ENCODE measurements at regions not wholly inside any gene's neighbourhood (a gene's known extent, or its start where the extent isn't known, plus 50 kb on each side); places are given as distances from the start of the nearest gene placed in this dataset.

GRCh38 chr14:53581504-53581903 is 375.1 kb downstream of the BMP4 start:
- no peak overlapping the region for H3K9ac ChIP-seq (replicated peaks in 1 of 4; ENCODE audit: extremely low read depth in 1 of 4, low read depth in 3 of 4, low read length in 3 of 4)
- H4K20me1 ChIP-seq (replicated peaks in 1 of 2; ENCODE audit: control insufficient read depth in 1 of 2, insufficient read depth in 2 of 2, low read length in 2 of 2), result no peaks in the 10 kb centered on the region
- TF ChIP-seq USF2 (IDR thresholded peaks at IDR 0.05; ENCODE audit: low read length), result no peak
- TF ChIP-seq TEAD4 (IDR thresholded peaks at IDR 0.05; ENCODE audit: low read depth, low read length), result peak; percentile 55; the same call in 1 of the 2 replicates
- no peak overlapping the region; the same call in 1 of the 2 replicates for H2BK12ac ChIP-seq (ENCODE audit: low read depth, low read length)
- no peak overlapping the region for H3K18ac ChIP-seq (ENCODE audit: extremely low read depth, low read length)
- H2AK5ac ChIP-seq (ENCODE audit: low read depth, low read length), result no peak overlapping the region
- WGBS, 2 experiments (ENCODE audit: extremely low coverage in 1 of 2, insufficient coverage in 1 of 2, insufficient read length in 1 of 2, insufficient replicate concordance in 2 of 2, low coverage in 1 of 2, low lambda C conversion rate in 2 of 2, missing lambda C conversion rate in 1 of 2), result 86% methylated on average over 1 of the region's 1 CpG; no CpG with 5 or more reads in 1 of the 2 experiments
- no peak overlapping the region for H3K23ac ChIP-seq (ENCODE audit: insufficient read length)
- no peak overlapping the region for H2BK120ac ChIP-seq (replicated peaks; ENCODE audit: low read depth, low read length)
- H3K9me3 ChIP-seq (ENCODE audit: insufficient read depth in 2 of 2, low read depth in 1 of 2, low read length in 1 of 2), result peaks cover 0 to 6% of the 10 kb centered on the region in 2 experiments; a peak in 2 of 4 replicates
- no peak overlapping the region; a peak in 1 of 4 replicates for H3K4me2 ChIP-seq (ENCODE audit: insufficient read depth in 1 of 2, low read depth in 2 of 2, low read length in 2 of 2)
- POLR2A ChIA-PET (ENCODE audit: partially characterized antibody), result no interaction called here
- no peak overlapping the region for H2BK15ac ChIP-seq (ENCODE audit: low read length)
- no peak overlapping the region for H2BK5ac ChIP-seq (ENCODE audit: low read depth, low read length)
- no peak overlapping the region for H4K8ac ChIP-seq (ENCODE audit: extremely low read depth, insufficient read depth, low read length)
- H3K4me1 ChIP-seq (replicated peaks in 1 of 4; ENCODE audit: control insufficient read depth in 3 of 4, insufficient read depth in 4 of 4, low read length in 3 of 4), result no peaks in the 10 kb centered on the region; a peak in 2 of 7 replicates
- no peaks in the 10 kb centered on the region for H3K27me3 ChIP-seq (replicated peaks in 1 of 4; ENCODE audit: control insufficient read depth in 3 of 4, extremely low read depth in 1 of 4, insufficient read depth in 3 of 4, low read length in 3 of 4)
- no peak overlapping the region for H2AFZ ChIP-seq (ENCODE audit: low read length)
- no peak overlapping the region for H3K27ac ChIP-seq (ENCODE audit: low read depth, low read length)
- no peak overlapping the region for H3K4me3 ChIP-seq (ENCODE audit: extremely low read depth in 1 of 4, insufficient read depth in 2 of 4, low read depth in 3 of 4, low read length in 4 of 4)
- no peak overlapping the region for H2BK20ac ChIP-seq (ENCODE audit: low read length)
- DNase-seq (ENCODE audit: low read depth in 1 of 2, low spot score in 2 of 2) (no peak), FAIRE-seq (peak; percentile 78)
- no peak overlapping the region for H3K4ac ChIP-seq (replicated peaks; ENCODE audit: insufficient read length, low read depth, low read length)
- no peaks in the 10 kb centered on the region for H3K79me1 ChIP-seq (ENCODE audit: low read depth, low read length)
- H3K56ac ChIP-seq (replicated peaks; ENCODE audit: insufficient read length, low read depth, low read length), result no peak overlapping the region
- H4K5ac ChIP-seq (ENCODE audit: insufficient read length, low read depth, low read length), result no peak overlapping the region
- H3K23me2 ChIP-seq (ENCODE audit: low read depth, low read length), result no peaks in the 10 kb centered on the region
- H4K91ac ChIP-seq (replicated peaks; ENCODE audit: insufficient read length, low read length), result peak overlapping the region; percentile 44
- H3K79me2 ChIP-seq (ENCODE audit: control insufficient read depth in 1 of 2, insufficient read depth in 2 of 2, low read length in 2 of 2), result no peaks in the 10 kb centered on the region
- CTCF ChIA-PET (ENCODE audit: partially characterized antibody), result interaction anchor here (1.3 kb wide), 1 partner anchor 68 kb away, joined by 3 read pairs; no protein-coding TSS in a partner anchor
- H3K36me3 ChIP-seq (ENCODE audit: control insufficient read depth in 2 of 4, insufficient read depth in 4 of 4, low read length in 3 of 4), result no peaks in the 10 kb centered on the region
- H3K14ac ChIP-seq (ENCODE audit: insufficient read length), result no peak overlapping the region

All from H1 (cell line).